Panc1 (cell line): ENCODE measurements at regions not wholly inside any gene's neighbourhood (a gene's known extent, or its start where the extent isn't known, plus 50 kb on each side); places are given as distances from the start of the nearest gene placed in this dataset.

Experiments
- ATAC-seq: fragments of 200-7000 bp; cut with Tn5 transposase; 2 replicates; pipeline ENCODE4 v1.9.1; 2020; ENCODE audit warnings: mild to moderate bottlenecking, moderate library complexity
- BruUV-seq: library from RNA; stranded (reverse); fragments of 400-500 nt; replicated peaks from 2 replicates; lab custom pipeline; 2021; lab: Mats Ljungman, UMichigan
- CTCF ChIA-PET: fragments of 300-600 bp; sonication (Branson Sonifier 250); formaldehyde crosslinking; loops from one replicate; lab custom pipeline; 2022; ENCODE audit warnings: antibody characterized with exemption; lab: Charles Lee
- POLR2A ChIA-PET: fragments of 300-600 bp; sonication (Branson Sonifier 250); formaldehyde crosslinking; loops from one replicate; lab custom pipeline; 2022; ENCODE audit warnings: antibody characterized with exemption; lab: Charles Lee
- DNase-seq: peaks from one replicate; pipeline ENCODE4 v3.0.0-alpha.2; 2010; ENCODE audit warnings: low read depth, low spot score
- H3K27ac ChIP-seq: 2 replicates; pipeline ENCODE4 v1.5.1; 2011; ENCODE audit warnings: mild to moderate bottlenecking, low read length, inconsistent platforms
- H3K27me3 ChIP-seq: fragments of 200-500 bp; sonication (Bioruptor generic); 2 replicates; pipeline ENCODE4 v1.6.0; 2014; ENCODE audit warnings: low read length, inconsistent platforms; ENCODE audit not compliant: control insufficient read depth, insufficient read depth
- H3K36me3 ChIP-seq: fragments of 200-500 bp; sonication (Bioruptor generic); 2 replicates; pipeline ENCODE4 v1.5.1; 2014; ENCODE audit warnings: inconsistent platforms, mild to moderate bottlenecking, low read length, moderate library complexity; ENCODE audit not compliant: control insufficient read depth, insufficient read depth
- H3K4me1 ChIP-seq: 2 replicates; pipeline ENCODE4 v1.5.1; 2011; ENCODE audit warnings: inconsistent platforms, mild to moderate bottlenecking, low read length, moderate library complexity; ENCODE audit not compliant: control insufficient read depth, insufficient read depth
- H3K4me3 ChIP-seq, 2 experiments: 2 replicates each; pipeline ENCODE4 v1.5.1; 2011 to 2012; ENCODE audit warnings: low read depth in 2 of 2, low read length in 2 of 2, mild to moderate bottlenecking in 2 of 2, inconsistent platforms in 1 of 2, moderate library complexity in 1 of 2
- H3K9me3 ChIP-seq: fragments of 200-500 bp; sonication (Bioruptor generic); 2 replicates; pipeline ENCODE4 v1.5.1; 2014; ENCODE audit warnings: low read depth, mild to moderate bottlenecking, inconsistent platforms, low read length, moderate library complexity; ENCODE audit not compliant: control insufficient read depth, insufficient read depth
- CTCF ChIP-seq: fragments of 450-650 bp; IDR thresholded peaks from 2 replicates; pipeline ENCODE4 v1.5.1; 2017; ENCODE audit warnings: mild to moderate bottlenecking
- POLR2AphosphoS5 ChIP-seq: IDR thresholded peaks from 2 replicates; pipeline ENCODE4 v1.6.1; 2012; ENCODE audit warnings: mild to moderate bottlenecking, low read depth, low read length, moderate library complexity
- REST ChIP-seq, 2 experiments: IDR thresholded peaks; 2 replicates each; pipeline ENCODE4 v1.6.1; 2011 to 2012; ENCODE audit warnings: low read depth in 2 of 2, control low read depth in 1 of 2, low read length in 1 of 2, mild to moderate bottlenecking in 1 of 2, moderate library complexity in 1 of 2; ENCODE audit not compliant: insufficient read depth in 1 of 2
- SIN3A ChIP-seq: IDR thresholded peaks from 2 replicates; pipeline ENCODE4 v1.6.1; 2012; ENCODE audit warnings: low read depth, mild to moderate bottlenecking, low read length, moderate library complexity, borderline replicate concordance; ENCODE audit not compliant: insufficient read depth
- TCF7L2 ChIP-seq: IDR thresholded peaks from 2 replicates; pipeline ENCODE4 v1.6.1; 2011; ENCODE audit warnings: mild to moderate bottlenecking, low read depth, low read length, inconsistent platforms
- in situ Hi-C: cut with HindIII; loops from 2 replicates; pipeline ENCODE4 v1.10.0; 2016; ENCODE audit warnings: low sequenced_read_pairs, low pct_unique_long_range_greater_than_20kb
- intact Hi-C: fragments of 100-400 bp; cut with micrococcal nuclease; formaldehyde crosslinking; loops from one replicate; pipeline ENCODE4 v1.10.0; 2022; ENCODE audit not compliant: unreplicated experiment

GRCh38 chr10:2873769-2874168 lies 193.6 kb upstream of the PFKP start:
- CTCF ChIA-PET, result no interaction called here
- H3K27ac ChIP-seq, result no peak overlapping the region
- no peak overlapping the region for H3K4me3 ChIP-seq
- POLR2A ChIA-PET, result no interaction called here
- H3K27me3 ChIP-seq, result no peaks in the 10 kb centered on the region; the same call in 1 of the 2 replicates
- intact Hi-C loops, result no loop called here
- no peaks in the 10 kb centered on the region for H3K4me1 ChIP-seq
- TF ChIP-seq REST (IDR thresholded peaks at IDR 0.05; ENCODE audit: insufficient read depth in 1 of 2, low read depth in 2 of 2, low read length in 1 of 2) (no peak), CTCF (no peak), POLR2AphosphoS5 (no peak), SIN3A (no peak)
- no peaks in the 10 kb centered on the region for H3K36me3 ChIP-seq
- in situ Hi-C loops, result no loop called here
- BruUV-seq, result no TSS peak
- H3K9me3 ChIP-seq, result no peaks in the 10 kb centered on the region
- no peak for DNase-seq
- no peak for ATAC-seq

- intact Hi-C loops (no loop called here), in situ Hi-C loops (no loop called here)
- BruUV-seq, result no TSS peak
- TF ChIP-seq POLR2AphosphoS5 (no peak), CTCF (no peak), SIN3A (no peak), REST (IDR thresholded peaks at IDR 0.05; ENCODE audit: insufficient read depth in 1 of 2, low read depth in 2 of 2, low read length in 1 of 2) (no peak), TCF7L2 (no peak)
- ATAC-seq, result no peak
- Histone ChIP-seq H3K4me3 (no peak overlapping the region), H3K9me3 (no peaks in the 10 kb centered on the region), H3K4me1 (no peaks in the 10 kb centered on the region), H3K27ac (no peak overlapping the region), H3K27me3 (no peaks in the 10 kb centered on the region), H3K36me3 (no peaks in the 10 kb centered on the region)
- CTCF ChIA-PET, result no interaction called here
- no peak for DNase-seq
- POLR2A ChIA-PET, result no interaction called here
Observed at GRCh38 chr10:2871673-2872219, 195.6 kb upstream of the PFKP start.
